ENCODE measurements at regions not wholly inside any gene's neighbourhood (a gene's known extent, or its start where the extent isn't known, plus 50 kb on each side); places are given as distances from the start of the nearest gene placed in this dataset.

- TF ChIP-seq MCM7 (IDR thresholded peaks at IDR 0.05) (no peak), ZNF121 (CRISPR knock-in tag; conservative IDR thresholded peaks at IDR 0.05) (no peak), HINFP (tag; conservative IDR thresholded peaks at IDR 0.05; ENCODE audit: low read depth) (no peak), NFIC (IDR thresholded peaks at IDR 0.05) (no peak), ZKSCAN3 (CRISPR knock-in tag; IDR thresholded peaks at IDR 0.05) (no peak), ZNF384 (IDR thresholded peaks at IDR 0.05; ENCODE audit: low read depth, low read length) (no peak), ZNF280A (IDR thresholded peaks at IDR 0.05; ENCODE audit: low read depth, partially characterized antibody) (no peak), ZNF3 (CRISPR knock-in tag; IDR thresholded peaks at IDR 0.05) (no peak), BHLHE40 (IDR thresholded peaks at IDR 0.05; ENCODE audit: low read length) (no peak), ZBTB5 (IDR thresholded peaks at IDR 0.05) (no peak), WHSC1 (IDR thresholded peaks at IDR 0.05; ENCODE audit: low read length) (no peak), E2F4 (CRISPR knock-in tag; IDR thresholded peaks at IDR 0.05; ENCODE audit: low read depth) (no peak)
- TF ChIP-seq, protein P1, sequence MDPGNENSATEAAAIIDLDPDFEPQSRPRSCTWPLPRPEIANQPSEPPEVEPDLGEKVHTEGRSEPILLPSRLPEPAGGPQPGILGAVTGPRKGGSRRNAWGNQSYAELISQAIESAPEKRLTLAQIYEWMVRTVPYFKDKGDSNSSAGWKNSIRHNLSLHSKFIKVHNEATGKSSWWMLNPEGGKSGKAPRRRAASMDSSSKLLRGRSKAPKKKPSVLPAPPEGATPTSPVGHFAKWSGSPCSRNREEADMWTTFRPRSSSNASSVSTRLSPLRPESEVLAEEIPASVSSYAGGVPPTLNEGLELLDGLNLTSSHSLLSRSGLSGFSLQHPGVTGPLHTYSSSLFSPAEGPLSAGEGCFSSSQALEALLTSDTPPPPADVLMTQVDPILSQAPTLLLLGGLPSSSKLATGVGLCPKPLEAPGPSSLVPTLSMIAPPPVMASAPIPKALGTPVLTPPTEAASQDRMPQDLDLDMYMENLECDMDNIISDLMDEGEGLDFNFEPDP (CRISPR knock-in tag; IDR thresholded peaks at IDR 0.05) = no peak
Observed at GRCh38 chr9:82572146-82572545, 490.8 kb downstream of the RASEF start.

Data from K562 (cell line).